GM10266 (cell line): ENCODE measurements at regions not wholly inside any gene's neighbourhood (a gene's known extent, or its start where the extent isn't known, plus 50 kb on each side); places are given as distances from the start of the nearest gene placed in this dataset.

Source experiments
- DNase-seq: peaks from one replicate; pipeline ENCODE4 v3.0.0; 2012; ENCODE audit errors: extremely low spot score
- TF ChIP-seq, protein P1 (sequence below): IDR thresholded peaks from 2 replicates; pipeline ENCODE4 v1.5.1; 2012; ENCODE audit warnings: mild to moderate bottlenecking, low read depth; ENCODE audit not compliant: control insufficient read depth, insufficient read depth; ENCODE audit errors: missing control alignments

DNA sequence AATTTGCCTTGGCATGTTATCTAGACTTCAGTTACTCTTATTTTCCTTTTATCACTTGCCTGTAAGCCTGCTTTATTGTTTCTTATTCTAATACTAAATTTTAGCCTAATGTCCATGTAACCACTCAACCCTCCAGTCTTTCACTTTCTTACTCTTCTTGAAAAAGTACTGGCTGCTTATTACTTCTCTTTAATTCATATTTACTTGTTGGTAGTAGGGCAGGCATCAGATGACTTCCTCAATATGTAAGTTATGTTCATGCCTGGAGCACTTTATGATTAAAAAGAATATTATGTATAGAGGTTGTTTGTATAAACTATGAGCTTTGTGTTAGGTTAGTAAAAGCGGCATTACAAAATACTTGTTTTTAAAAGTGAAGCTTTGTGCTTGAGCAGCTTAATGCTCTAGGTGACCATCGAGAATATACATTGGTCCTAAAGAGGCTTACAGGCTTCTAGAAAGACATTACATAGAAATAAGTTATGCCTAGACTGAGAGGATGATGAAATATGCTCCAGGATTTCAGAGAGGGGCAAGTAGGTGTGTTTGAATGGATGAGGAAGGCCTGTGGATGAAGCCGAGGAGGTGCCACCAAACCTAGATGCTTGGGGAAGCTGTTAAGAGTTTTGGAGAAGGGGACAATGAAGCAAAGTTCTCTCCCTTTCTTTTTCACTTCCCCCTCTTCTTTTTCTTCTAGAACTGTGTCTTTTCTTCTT lies 207.1 kb upstream of the HDAC9 start:
- TF ChIP-seq, protein P1, sequence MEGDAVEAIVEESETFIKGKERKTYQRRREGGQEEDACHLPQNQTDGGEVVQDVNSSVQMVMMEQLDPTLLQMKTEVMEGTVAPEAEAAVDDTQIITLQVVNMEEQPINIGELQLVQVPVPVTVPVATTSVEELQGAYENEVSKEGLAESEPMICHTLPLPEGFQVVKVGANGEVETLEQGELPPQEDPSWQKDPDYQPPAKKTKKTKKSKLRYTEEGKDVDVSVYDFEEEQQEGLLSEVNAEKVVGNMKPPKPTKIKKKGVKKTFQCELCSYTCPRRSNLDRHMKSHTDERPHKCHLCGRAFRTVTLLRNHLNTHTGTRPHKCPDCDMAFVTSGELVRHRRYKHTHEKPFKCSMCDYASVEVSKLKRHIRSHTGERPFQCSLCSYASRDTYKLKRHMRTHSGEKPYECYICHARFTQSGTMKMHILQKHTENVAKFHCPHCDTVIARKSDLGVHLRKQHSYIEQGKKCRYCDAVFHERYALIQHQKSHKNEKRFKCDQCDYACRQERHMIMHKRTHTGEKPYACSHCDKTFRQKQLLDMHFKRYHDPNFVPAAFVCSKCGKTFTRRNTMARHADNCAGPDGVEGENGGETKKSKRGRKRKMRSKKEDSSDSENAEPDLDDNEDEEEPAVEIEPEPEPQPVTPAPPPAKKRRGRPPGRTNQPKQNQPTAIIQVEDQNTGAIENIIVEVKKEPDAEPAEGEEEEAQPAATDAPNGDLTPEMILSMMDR, result no peak
- DNase-seq, result no peak

DNA sequence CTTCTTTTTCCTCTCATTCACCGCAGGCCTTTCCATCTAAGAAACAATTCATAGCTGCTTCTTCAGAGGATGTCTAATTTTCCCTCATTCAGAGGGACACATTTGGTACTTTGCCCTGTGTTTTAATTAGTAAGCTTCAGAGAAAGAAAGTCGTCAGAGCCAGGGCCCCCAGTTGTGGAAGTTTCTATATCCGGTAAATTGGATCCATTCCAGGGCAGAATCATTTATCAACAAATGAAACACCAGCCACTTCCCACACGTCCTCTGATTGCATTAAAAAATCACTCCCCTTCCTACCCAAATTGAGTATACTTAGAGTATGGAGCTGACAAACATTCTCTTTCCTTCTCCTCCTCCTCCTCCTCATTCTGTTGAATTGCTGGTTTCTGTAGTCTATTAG lies 205.8 kb upstream of the HDAC9 start:
- TF ChIP-seq, protein P1, result no peak
- no peak for DNase-seq

DNA sequence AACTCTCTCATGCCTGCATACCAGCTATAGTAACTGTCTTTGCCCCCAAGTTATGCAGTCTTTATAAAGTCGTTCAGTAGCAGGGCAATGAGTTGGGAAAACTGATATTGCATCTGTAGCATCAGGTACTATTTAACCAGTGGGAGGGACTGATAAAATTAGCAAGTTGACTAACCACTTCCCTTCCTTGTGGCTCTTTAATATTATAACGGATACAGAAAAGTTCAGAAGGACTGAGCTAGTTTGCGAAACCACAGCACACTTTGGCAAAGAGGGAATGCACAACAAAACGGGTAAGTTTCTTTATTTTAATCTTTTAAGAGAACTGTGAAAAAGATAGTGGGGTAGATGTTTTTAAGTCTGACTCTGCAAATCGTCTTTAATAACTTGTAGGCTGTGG lies 205.3 kb upstream of the HDAC9 start:
- no peak for DNase-seq
- TF ChIP-seq, protein P1, result no peak

DNA sequence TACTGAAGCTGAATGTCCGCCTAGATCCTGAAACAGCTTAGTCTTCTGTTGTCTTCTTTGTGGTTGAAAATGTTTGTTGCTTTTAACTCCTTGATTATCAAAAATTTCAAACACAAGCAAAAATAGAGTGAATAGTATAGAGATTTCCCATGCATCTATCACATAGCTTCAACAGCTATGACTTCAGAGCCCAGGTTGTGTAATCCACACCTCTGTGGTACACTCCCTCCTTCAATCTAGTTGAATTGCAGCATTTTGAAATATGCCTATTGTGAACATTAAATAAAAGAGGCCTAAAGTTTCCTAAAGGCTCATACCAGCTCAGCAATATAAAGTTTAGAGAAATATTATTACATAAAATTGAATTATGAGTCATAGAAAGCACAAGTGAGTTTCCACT lies 204.7 kb upstream of the HDAC9 start:
- DNase-seq, result no peak
- TF ChIP-seq, protein P1, result no peak

DNA sequence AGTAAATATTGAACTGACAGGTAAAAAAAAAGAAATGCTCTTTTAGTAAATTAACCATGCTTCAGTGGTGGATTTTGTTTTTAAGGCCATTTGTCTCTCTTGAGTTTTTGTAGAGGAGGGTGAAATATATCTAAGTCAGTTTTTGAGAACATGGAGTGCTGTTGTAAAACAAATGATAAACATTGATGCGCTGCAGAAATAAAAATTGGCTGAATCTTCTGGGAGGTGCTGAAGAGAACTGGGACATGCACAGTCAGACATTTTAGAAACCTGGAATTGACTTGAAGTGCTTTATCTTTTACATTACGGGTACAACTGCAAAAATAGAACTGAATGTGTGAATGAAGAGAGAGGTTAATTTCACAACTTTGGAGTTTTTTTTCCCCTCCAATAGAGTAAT lies 203.0 kb upstream of the HDAC9 start:
- no peak for DNase-seq
- TF ChIP-seq, protein P1, result no peak

DNA sequence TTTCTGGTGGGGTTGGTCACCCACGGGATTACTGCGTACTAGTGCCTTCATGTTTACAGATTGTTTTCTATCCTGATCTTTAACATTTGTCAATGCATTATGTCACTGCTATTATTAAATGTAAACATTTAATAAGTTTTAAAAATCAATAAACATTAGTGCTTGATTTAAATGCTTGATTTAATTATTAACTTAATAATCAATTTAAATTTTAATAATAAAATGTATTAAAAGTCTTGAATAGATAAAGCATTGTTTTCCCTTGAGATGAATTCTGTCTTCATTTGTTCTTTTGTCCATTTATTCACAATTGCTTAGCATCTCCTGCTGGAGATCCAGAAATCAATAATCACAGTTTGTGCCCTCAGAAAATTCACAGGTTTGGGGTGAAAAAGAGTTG lies 201.8 kb upstream of the HDAC9 start:
- TF ChIP-seq, protein P1, result no peak
- DNase-seq, result no peak

DNA sequence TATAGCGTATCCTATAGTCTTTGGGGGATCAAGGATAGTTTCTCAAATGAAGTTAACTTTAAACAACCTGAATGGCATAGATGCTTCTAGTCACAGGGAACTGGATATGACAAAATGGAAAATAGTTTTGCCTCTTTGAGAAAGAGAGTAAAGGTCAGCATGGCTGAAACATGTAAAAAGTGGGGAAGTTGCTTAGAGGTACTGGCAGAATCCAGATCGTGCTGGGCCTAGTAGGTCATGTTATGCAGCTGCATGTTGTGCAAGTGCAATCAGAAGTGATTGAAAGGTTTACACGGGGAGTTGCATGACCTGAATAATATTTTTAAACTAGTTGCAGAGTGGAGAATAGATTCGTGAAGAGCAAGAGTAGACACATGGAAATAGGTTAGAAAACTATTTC lies 201.1 kb upstream of the HDAC9 start:
- no peak for DNase-seq
- TF ChIP-seq, protein P1, result no peak
